Stomach (tissue), 8 donors: ENCODE measurements at regions not wholly inside any gene's neighbourhood (a gene's known extent, or its start where the extent isn't known, plus 50 kb on each side); places are given as distances from the start of the nearest gene placed in this dataset.

Source experiments
- DNase-seq, 2 donors: peaks; one replicate each; pipeline versions ENCODE4 v3.0.0 to v3.0.0-alpha.2; 2013 to 2019
- H3K27ac ChIP-seq, 5 donors: fragments of 200-600 bp in 4 of 5; sonication (generic) in 4 of 5; one replicate each; pipeline ENCODE4 v1.5.1; 2013 to 2019; ENCODE audit warnings: mild to moderate bottlenecking in 1 of 5, moderate library complexity in 1 of 5
- H3K27me3 ChIP-seq, 3 donors: fragments of 200-600 bp; sonication (generic); one replicate each; pipeline ENCODE4 v1.5.1; 2017 to 2019; ENCODE audit warnings: mixed run types in 1 of 3
- H3K36me3 ChIP-seq, 4 donors: fragments of 200-600 bp; sonication (generic); 1 replicate in 3 of 4; 2 replicates in 1 of 4; pipeline ENCODE4 v1.5.1; 2016 to 2019
- H3K4me1 ChIP-seq, 4 donors: fragments of 200-600 bp; sonication (generic); one replicate each; pipeline ENCODE4 v1.5.1; 2016 to 2019
- H3K4me3 ChIP-seq, 4 donors: fragments of 200-600 bp; sonication (generic) in 3 of 4; one replicate each; pipeline ENCODE4 v1.5.1; 2016 to 2019; ENCODE audit warnings: mild to moderate bottlenecking in 1 of 4
- H3K9me3 ChIP-seq, 4 donors: fragments of 200-600 bp; sonication (generic); one replicate each; pipeline ENCODE4 v1.5.1; 2016 to 2019
- EP300 ChIP-seq: sonication (generic); formaldehyde crosslinking; IDR thresholded peaks from one replicate; pipeline ENCODE4 v1.6.1; 2017; ENCODE audit warnings: antibody characterized with exemption
- POLR2A ChIP-seq, 4 donors: fragments of 450-650 bp; IDR thresholded peaks; one replicate each; pipeline ENCODE4 v1.6.1; 2016; ENCODE audit warnings: antibody characterized with exemption in 4 of 4, control low read depth in 2 of 4, mild to moderate bottlenecking in 1 of 4, moderate library complexity in 1 of 4
- POLR2AphosphoS5 ChIP-seq, 3 donors: sonication (generic); formaldehyde crosslinking; IDR thresholded peaks; one replicate each; pipeline ENCODE4 v1.6.1; 2016; ENCODE audit warnings: antibody characterized with exemption in 3 of 3
- WGBS, 5 donors: extraction: QIAGEN DNeasy Blood & Tissue Kit in 3 of 5; methylation state at CpG; one replicate each; pipeline versions ENCODE4 v1.1.5 to v1.1.7; 2013 to 2018; 5-methylcytosine and 5-hydroxymethylcytosine counted together
- intact Hi-C: fragments of 100-400 bp; cut with DNase I; formaldehyde crosslinking; loops from one replicate; pipeline ENCODE4 v1.15.1; 2023; ENCODE audit warnings: low total_unique reads
- TF ChIP-seq, protein P1 (sequence below), 7 experiments: fragments of 450-650 bp in 4 of 7; fragments of 200-600 bp in 3 of 7; sonication (generic) in 3 of 7; IDR thresholded peaks; one replicate each; pipeline ENCODE4 v1.5.1; 2016 to 2019; ENCODE audit warnings: antibody characterized with exemption in 7 of 7, control low read depth in 2 of 7, mild to moderate bottlenecking in 1 of 7
- donor health status: healthy with polysubstance abuse.
- donor health status: Bipolar disorder and iron deficiency.
- donor health status: healthy.

DNA sequence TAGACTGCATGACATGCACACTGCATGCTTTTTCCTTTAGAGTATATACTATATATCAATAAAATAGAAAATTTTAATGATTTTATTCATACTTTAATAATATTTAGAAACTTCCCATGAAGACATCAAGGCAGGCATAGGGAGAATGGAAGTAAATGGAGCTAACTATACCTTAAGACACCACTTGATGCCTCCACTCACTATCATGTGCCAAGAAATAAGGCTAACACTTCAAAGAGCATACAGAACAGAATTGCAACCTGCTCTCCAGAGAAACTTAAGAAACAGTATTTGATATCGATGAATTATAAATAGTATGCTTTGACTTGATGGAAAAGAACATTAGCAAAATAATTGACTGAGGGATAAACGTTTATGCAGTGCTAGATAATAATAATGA is 192.6 kb upstream of the MBNL1 start:
- no peak overlapping the region for H3K4me3 ChIP-seq
- 67 to 75% (median 71%) methylated on average over 2 of the region's 2 CpGs for WGBS, 5 donors
- no peak for DNase-seq
- H3K9me3 ChIP-seq = peaks cover 0 to 6% (median 0%) of the 10 kb centered on the region in 4 donors
- H3K27ac ChIP-seq = no peak overlapping the region
- intact Hi-C loops = loop anchor here (10.0 kb wide), 1 partner anchor 369 kb away; no protein-coding TSS in a partner anchor
- TF ChIP-seq POLR2A (IDR thresholded peaks at IDR 0.05) (no peak), POLR2AphosphoS5 (IDR thresholded peaks at IDR 0.05) (no peak), EP300 (no peak)
- no peaks in the 10 kb centered on the region for H3K27me3 ChIP-seq
- H3K36me3 ChIP-seq = no peaks in the 10 kb centered on the region
- peaks cover 0 to 8% (median 3%) of the 10 kb centered on the region in 4 donors for H3K4me1 ChIP-seq

DNA sequence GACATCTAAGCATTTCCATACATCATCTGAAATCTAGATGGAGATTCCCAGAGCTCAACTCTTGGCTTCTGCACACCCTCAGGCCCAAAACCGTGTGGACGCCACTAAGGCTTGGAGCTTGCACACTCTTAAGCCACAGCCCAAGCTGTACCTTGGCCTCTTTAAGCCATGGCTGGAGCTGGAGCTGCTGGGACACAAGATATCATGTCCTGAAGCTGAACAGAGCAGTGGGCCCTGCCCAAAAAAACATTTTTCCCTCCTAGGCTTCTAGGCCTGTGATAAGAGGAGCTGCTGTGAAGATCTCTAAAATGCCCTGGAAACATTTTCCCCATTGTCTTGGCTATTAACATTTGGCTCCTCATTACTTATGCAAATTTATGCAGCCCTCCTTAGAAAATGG is 188.7 kb upstream of the MBNL1 start:
- TF ChIP-seq EP300 (no peak), POLR2AphosphoS5 (IDR thresholded peaks at IDR 0.05) (no peak), POLR2A (IDR thresholded peaks at IDR 0.05) (no peak)
- TF ChIP-seq, protein P1, sequence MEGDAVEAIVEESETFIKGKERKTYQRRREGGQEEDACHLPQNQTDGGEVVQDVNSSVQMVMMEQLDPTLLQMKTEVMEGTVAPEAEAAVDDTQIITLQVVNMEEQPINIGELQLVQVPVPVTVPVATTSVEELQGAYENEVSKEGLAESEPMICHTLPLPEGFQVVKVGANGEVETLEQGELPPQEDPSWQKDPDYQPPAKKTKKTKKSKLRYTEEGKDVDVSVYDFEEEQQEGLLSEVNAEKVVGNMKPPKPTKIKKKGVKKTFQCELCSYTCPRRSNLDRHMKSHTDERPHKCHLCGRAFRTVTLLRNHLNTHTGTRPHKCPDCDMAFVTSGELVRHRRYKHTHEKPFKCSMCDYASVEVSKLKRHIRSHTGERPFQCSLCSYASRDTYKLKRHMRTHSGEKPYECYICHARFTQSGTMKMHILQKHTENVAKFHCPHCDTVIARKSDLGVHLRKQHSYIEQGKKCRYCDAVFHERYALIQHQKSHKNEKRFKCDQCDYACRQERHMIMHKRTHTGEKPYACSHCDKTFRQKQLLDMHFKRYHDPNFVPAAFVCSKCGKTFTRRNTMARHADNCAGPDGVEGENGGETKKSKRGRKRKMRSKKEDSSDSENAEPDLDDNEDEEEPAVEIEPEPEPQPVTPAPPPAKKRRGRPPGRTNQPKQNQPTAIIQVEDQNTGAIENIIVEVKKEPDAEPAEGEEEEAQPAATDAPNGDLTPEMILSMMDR (IDR thresholded peaks at IDR 0.05) = no peak
- Histone ChIP-seq H3K27me3 (no peaks in the 10 kb centered on the region), H3K4me3 (no peak overlapping the region), H3K4me1 (peaks cover 0 to 6% (median 0%) of the 10 kb centered on the region in 4 donors), H3K27ac (no peak overlapping the region), H3K36me3 (no peaks in the 10 kb centered on the region), H3K9me3 (peaks cover 0 to 6% (median 0%) of the 10 kb centered on the region in 4 donors)
- intact Hi-C loops = loop anchor here (10.0 kb wide), 1 partner anchor 365 kb away; no protein-coding TSS in a partner anchor
- no peak for DNase-seq
- WGBS, 5 donors = 93 to 100% (median 98%) methylated on average over 2 of the region's 2 CpGs

DNA sequence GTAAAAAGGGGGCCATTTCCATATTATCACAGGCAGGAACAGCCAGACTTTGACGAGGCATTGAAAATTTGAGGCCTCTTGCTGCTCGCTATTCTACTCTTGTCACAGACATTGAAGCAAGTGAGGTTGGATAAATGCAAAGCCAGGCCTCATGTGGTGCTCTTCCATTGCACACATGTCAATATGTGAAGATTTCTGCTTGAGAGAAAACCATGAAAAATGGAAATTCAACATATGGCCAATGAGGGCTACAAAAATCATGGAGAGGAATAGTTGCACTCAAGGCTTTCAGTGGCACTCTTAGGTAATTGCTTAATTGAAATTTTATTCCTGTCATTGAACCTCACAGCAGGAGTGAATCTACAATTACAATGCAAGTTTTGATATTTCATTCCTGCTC is 185.6 kb upstream of the MBNL1 start:
- Histone ChIP-seq H3K9me3 (peaks cover 0 to 6% (median 0%) of the 10 kb centered on the region in 4 donors), H3K4me3 (no peak overlapping the region), H3K27me3 (no peaks in the 10 kb centered on the region), H3K27ac (no peak overlapping the region), H3K36me3 (no peaks in the 10 kb centered on the region), H3K4me1 (no peaks in the 10 kb centered on the region)
- intact Hi-C loops = no loop called here
- TF ChIP-seq EP300 = no peak
- TF ChIP-seq, protein P1 (IDR thresholded peaks at IDR 0.05) = no peak
- no peak for TF ChIP-seq POLR2AphosphoS5 (IDR thresholded peaks at IDR 0.05)
- TF ChIP-seq POLR2A (IDR thresholded peaks at IDR 0.05) = no peak
- no peak for DNase-seq
- WGBS, 5 donors = 69 to 93% (median 86%) methylated on average over 2 of the region's 2 CpGs

GRCh38 chr3:152084441-152085158 is 184.1 kb upstream of the MBNL1 start:
- Histone ChIP-seq H3K9me3 (peaks cover 0 to 5% (median 0%) of the 10 kb centered on the region in 4 donors), H3K36me3 (no peaks in the 10 kb centered on the region), H3K4me1 (no peaks in the 10 kb centered on the region), H3K27me3 (no peaks in the 10 kb centered on the region), H3K27ac (no peak overlapping the region), H3K4me3 (no peak overlapping the region)
- no peak for DNase-seq
- WGBS, 5 donors = 74 to 86% (median 81%) methylated on average over 2 of the region's 2 CpGs
- no peak for TF ChIP-seq POLR2A (IDR thresholded peaks at IDR 0.05)
- intact Hi-C loops = no loop called here

DNA sequence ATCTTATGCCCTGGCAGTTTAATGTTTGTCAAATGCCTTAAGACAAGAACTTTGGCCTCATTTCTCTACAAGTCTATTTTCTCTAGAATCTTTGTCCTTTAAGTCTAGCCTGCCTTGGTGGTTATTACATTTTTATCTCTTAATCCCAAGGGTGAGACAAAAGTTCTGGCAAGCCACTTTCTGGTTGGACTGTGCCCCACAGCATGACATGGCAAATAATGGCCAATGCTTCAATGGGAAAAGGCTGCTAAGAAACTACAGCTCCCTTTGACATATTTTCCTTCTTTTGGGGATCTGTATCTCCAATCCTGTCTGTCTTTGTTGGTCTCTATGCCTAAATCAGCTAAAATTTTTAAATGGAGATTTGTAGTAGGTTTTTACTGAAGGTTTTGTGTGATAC is 181.6 kb upstream of the MBNL1 start:
- intact Hi-C loops = no loop called here
- no peak for DNase-seq
- no peaks in the 10 kb centered on the region for H3K9me3 ChIP-seq
- no peaks in the 10 kb centered on the region for H3K27me3 ChIP-seq
- no peak for TF ChIP-seq POLR2AphosphoS5 (IDR thresholded peaks at IDR 0.05)
- no peak for TF ChIP-seq POLR2A (IDR thresholded peaks at IDR 0.05)
- TF ChIP-seq, protein P1 (IDR thresholded peaks at IDR 0.05) = no peak
- no peak for TF ChIP-seq EP300
- no peaks in the 10 kb centered on the region for H3K36me3 ChIP-seq
- no peak overlapping the region for H3K27ac ChIP-seq
- H3K4me3 ChIP-seq = no peak overlapping the region
- H3K4me1 ChIP-seq = no peaks in the 10 kb centered on the region
